ENCODE measurements at regions not wholly inside any gene's neighbourhood (a gene's known extent, or its start where the extent isn't known, plus 50 kb on each side); places are given as distances from the start of the nearest gene placed in this dataset.

DNA sequence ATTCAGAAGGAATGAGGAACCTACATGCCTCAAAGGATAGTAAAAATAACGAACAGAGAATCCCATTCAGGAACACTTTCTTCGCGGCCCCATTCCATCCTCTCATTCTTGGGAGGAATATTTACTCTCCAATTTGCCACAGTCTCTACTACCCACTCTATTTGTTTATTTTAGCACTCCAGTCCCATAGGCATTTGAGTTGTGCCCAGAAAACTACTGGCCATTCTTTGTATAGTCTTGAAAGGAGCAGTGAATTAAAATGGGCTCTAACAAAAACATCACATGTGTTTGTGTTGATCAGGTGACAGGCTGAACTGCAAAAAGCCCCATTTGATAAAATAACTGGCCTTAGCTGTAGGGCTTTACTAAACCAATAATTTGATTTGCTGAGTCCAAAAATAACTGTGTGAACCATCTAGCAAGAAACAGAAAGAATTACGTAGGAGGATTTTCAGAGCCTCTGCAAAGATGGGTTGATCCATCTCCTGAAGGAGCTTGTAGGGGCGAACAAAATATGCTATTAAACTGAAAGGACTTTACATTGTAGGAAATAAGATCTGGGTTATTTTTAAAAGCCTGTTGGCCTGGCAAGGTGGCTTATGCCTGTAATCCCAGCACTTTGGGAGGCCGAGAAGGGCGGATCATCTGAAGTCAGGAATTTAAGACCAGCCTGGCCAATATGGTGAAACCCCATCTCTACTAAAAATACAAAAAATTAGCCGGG, 142.3 kb upstream of the CPNE8 start:
- TF ChIP-seq, protein P1, sequence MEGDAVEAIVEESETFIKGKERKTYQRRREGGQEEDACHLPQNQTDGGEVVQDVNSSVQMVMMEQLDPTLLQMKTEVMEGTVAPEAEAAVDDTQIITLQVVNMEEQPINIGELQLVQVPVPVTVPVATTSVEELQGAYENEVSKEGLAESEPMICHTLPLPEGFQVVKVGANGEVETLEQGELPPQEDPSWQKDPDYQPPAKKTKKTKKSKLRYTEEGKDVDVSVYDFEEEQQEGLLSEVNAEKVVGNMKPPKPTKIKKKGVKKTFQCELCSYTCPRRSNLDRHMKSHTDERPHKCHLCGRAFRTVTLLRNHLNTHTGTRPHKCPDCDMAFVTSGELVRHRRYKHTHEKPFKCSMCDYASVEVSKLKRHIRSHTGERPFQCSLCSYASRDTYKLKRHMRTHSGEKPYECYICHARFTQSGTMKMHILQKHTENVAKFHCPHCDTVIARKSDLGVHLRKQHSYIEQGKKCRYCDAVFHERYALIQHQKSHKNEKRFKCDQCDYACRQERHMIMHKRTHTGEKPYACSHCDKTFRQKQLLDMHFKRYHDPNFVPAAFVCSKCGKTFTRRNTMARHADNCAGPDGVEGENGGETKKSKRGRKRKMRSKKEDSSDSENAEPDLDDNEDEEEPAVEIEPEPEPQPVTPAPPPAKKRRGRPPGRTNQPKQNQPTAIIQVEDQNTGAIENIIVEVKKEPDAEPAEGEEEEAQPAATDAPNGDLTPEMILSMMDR (IDR thresholded peaks at IDR 0.05): no peak
- no peak for TF ChIP-seq POLR2AphosphoS5 (IDR thresholded peaks at IDR 0.05)
- no peak for TF ChIP-seq POLR2A (IDR thresholded peaks at IDR 0.05)

All from breast epithelium (tissue), 3 donors.